Liver (tissue), 8 donors: ENCODE measurements at regions not wholly inside any gene's neighbourhood (a gene's known extent, or its start where the extent isn't known, plus 50 kb on each side); places are given as distances from the start of the nearest gene placed in this dataset.

ENCODE experiments used
- DNase-seq: peaks from one replicate; pipeline ENCODE4 v3.0.0-alpha.2; 2017; ENCODE audit warnings: low spot score
- H3K27ac ChIP-seq, 2 donors: one replicate each; pipeline ENCODE4 v1.7.0; 2013; ENCODE audit warnings: inconsistent platforms in 2 of 2, low read length in 2 of 2, control low read depth in 1 of 2, low read depth in 1 of 2, mild to moderate bottlenecking in 1 of 2
- H3K27me3 ChIP-seq, 4 donors: one replicate each; pipeline versions ENCODE4 v1.6.1 to v1.7.0; 2013; ENCODE audit warnings: low read length in 3 of 4, inconsistent platforms in 1 of 4, mild to moderate bottlenecking in 1 of 4, moderate library complexity in 1 of 4; ENCODE audit not compliant: control insufficient read depth in 4 of 4, insufficient read depth in 4 of 4
- H3K36me3 ChIP-seq, 4 donors: one replicate each; pipeline versions ENCODE4 v1.6.1 to v1.7.0; 2013; ENCODE audit warnings: low read length in 3 of 4, mild to moderate bottlenecking in 3 of 4, low read depth in 1 of 4, moderate library complexity in 1 of 4; ENCODE audit not compliant: control insufficient read depth in 4 of 4, insufficient read depth in 3 of 4
- H3K4me1 ChIP-seq, 4 donors: one replicate each; pipeline versions ENCODE4 v1.6.1 to v1.7.0; 2013; ENCODE audit warnings: low read length in 3 of 4, mild to moderate bottlenecking in 3 of 4, moderate library complexity in 1 of 4; ENCODE audit not compliant: control insufficient read depth in 4 of 4, insufficient read depth in 4 of 4
- H3K4me3 ChIP-seq, 3 donors: one replicate each; pipeline versions ENCODE4 v1.6.1 to v1.7.0; 2013; ENCODE audit warnings: low read length in 3 of 3, control low read depth in 1 of 3, low read depth in 1 of 3, mild to moderate bottlenecking in 1 of 3
- H3K9ac ChIP-seq, 2 donors: one replicate each; pipeline ENCODE4 v1.7.0; 2013; ENCODE audit warnings: low read length in 2 of 2, mild to moderate bottlenecking in 2 of 2, moderate library complexity in 2 of 2, control low read depth in 1 of 2, low read depth in 1 of 2
- H3K9me3 ChIP-seq, 4 donors: one replicate each; pipeline versions ENCODE4 v1.6.1 to v1.7.0; 2013; ENCODE audit warnings: low read length in 3 of 4; ENCODE audit not compliant: control insufficient read depth in 4 of 4
- FOXA1 ChIP-seq: IDR thresholded peaks from 2 replicates; pipeline ENCODE4 v1.6.1; 2016; ENCODE audit warnings: antibody characterized with exemption
- FOXA2 ChIP-seq: IDR thresholded peaks from 2 replicates; pipeline ENCODE4 v1.6.1; 2016; ENCODE audit warnings: antibody characterized with exemption
- GABPA ChIP-seq, 2 donors: IDR thresholded peaks in 1 of 2; conservative IDR thresholded peaks in 1 of 2; 2 replicates each; pipeline ENCODE4 v1.6.1; 2016; ENCODE audit warnings: antibody characterized with exemption in 2 of 2, mild to moderate bottlenecking in 1 of 2, moderate library complexity in 1 of 2
- HNF4A ChIP-seq, 2 donors: conservative IDR thresholded peaks; 2 replicates each; pipeline ENCODE4 v1.6.1; 2016; ENCODE audit warnings: antibody characterized with exemption in 2 of 2, mild to moderate bottlenecking in 2 of 2
- MAX ChIP-seq: IDR thresholded peaks from 2 replicates; pipeline ENCODE4 v1.6.1; 2016; ENCODE audit warnings: antibody characterized with exemption
- NR2F2 ChIP-seq: IDR thresholded peaks from 2 replicates; pipeline ENCODE4 v1.6.1; 2016; ENCODE audit warnings: antibody characterized with exemption
- REST ChIP-seq: IDR thresholded peaks from 2 replicates; pipeline ENCODE4 v1.6.1; 2016; ENCODE audit warnings: antibody characterized with exemption, mild to moderate bottlenecking
- RXRA ChIP-seq, 2 donors: IDR thresholded peaks; 2 replicates each; pipeline ENCODE4 v1.6.1; 2017 to 2018; ENCODE audit warnings: antibody characterized with exemption in 2 of 2, mild to moderate bottlenecking in 1 of 2
- SP1 ChIP-seq: IDR thresholded peaks from 2 replicates; pipeline ENCODE4 v1.6.1; 2018; ENCODE audit warnings: antibody characterized with exemption, mild to moderate bottlenecking
- TAF1 ChIP-seq: conservative IDR thresholded peaks from 2 replicates; pipeline ENCODE4 v1.6.1; 2016; ENCODE audit warnings: antibody characterized with exemption, mild to moderate bottlenecking
- YY1 ChIP-seq: IDR thresholded peaks from 2 replicates; pipeline ENCODE4 v1.6.1; 2016; ENCODE audit warnings: antibody characterized with exemption, mild to moderate bottlenecking
- WGBS: extraction: QIAGEN DNeasy Blood & Tissue Kit; methylation state at CpG from one replicate; pipeline ENCODE4 v1.1.7; 2013; 5-methylcytosine and 5-hydroxymethylcytosine counted together
- TF ChIP-seq, protein P1 (sequence below): IDR thresholded peaks from 2 replicates; pipeline ENCODE4 v1.6.1; 2016; ENCODE audit warnings: antibody characterized with exemption
- TF ChIP-seq, protein P2 (sequence below): fragments of 150-350 bp; IDR thresholded peaks from 2 replicates; pipeline ENCODE4 v1.5.1; 2017; ENCODE audit warnings: improper control_type of control experiment, low read depth, low read length; ENCODE audit not compliant: missing input control
- donor health status: healthy.
- donor health status: healthy.
- donor health status: healthy.
- donor health status: healthy.
- donor health status: healthy.

- no peaks in the 10 kb centered on the region for H3K9me3 ChIP-seq
- 30% methylated on average over 1 of the region's 1 CpG for WGBS
- H3K9ac ChIP-seq = no peak overlapping the region
- no peaks in the 10 kb centered on the region for H3K36me3 ChIP-seq
- no peak overlapping the region for H3K4me3 ChIP-seq
- no peak for DNase-seq
- no peak overlapping the region for H3K27ac ChIP-seq
- TF ChIP-seq MAX (no peak), FOXA1 (no peak), HNF4A (conservative IDR thresholded peaks at IDR 0.05) (no peak), NR2F2 (no peak), FOXA2 (no peak), TAF1 (no peak), SP1 (no peak), RXRA (IDR thresholded peaks at IDR 0.05) (no peak), YY1 (no peak), GABPA (IDR thresholded peaks at IDR 0.05 in 1 of 2, conservative IDR thresholded peaks at IDR 0.05 in 1 of 2) (no peak), REST (no peak)
- TF ChIP-seq, protein P1, sequence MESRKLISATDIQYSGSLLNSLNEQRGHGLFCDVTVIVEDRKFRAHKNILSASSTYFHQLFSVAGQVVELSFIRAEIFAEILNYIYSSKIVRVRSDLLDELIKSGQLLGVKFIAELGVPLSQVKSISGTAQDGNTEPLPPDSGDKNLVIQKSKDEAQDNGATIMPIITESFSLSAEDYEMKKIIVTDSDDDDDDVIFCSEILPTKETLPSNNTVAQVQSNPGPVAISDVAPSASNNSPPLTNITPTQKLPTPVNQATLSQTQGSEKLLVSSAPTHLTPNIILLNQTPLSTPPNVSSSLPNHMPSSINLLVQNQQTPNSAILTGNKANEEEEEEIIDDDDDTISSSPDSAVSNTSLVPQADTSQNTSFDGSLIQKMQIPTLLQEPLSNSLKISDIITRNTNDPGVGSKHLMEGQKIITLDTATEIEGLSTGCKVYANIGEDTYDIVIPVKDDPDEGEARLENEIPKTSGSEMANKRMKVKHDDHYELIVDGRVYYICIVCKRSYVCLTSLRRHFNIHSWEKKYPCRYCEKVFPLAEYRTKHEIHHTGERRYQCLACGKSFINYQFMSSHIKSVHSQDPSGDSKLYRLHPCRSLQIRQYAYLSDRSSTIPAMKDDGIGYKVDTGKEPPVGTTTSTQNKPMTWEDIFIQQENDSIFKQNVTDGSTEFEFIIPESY = no peak
- TF ChIP-seq, protein P2, sequence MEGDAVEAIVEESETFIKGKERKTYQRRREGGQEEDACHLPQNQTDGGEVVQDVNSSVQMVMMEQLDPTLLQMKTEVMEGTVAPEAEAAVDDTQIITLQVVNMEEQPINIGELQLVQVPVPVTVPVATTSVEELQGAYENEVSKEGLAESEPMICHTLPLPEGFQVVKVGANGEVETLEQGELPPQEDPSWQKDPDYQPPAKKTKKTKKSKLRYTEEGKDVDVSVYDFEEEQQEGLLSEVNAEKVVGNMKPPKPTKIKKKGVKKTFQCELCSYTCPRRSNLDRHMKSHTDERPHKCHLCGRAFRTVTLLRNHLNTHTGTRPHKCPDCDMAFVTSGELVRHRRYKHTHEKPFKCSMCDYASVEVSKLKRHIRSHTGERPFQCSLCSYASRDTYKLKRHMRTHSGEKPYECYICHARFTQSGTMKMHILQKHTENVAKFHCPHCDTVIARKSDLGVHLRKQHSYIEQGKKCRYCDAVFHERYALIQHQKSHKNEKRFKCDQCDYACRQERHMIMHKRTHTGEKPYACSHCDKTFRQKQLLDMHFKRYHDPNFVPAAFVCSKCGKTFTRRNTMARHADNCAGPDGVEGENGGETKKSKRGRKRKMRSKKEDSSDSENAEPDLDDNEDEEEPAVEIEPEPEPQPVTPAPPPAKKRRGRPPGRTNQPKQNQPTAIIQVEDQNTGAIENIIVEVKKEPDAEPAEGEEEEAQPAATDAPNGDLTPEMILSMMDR = no peak
- H3K4me1 ChIP-seq = no peaks in the 10 kb centered on the region
- H3K27me3 ChIP-seq = no peaks in the 10 kb centered on the region
Measured at GRCh38 chrY:19899011-19899410, 154.5 kb upstream of the KDM5D start.

GRCh38 chrY:19892076-19892964 lies 147.8 kb upstream of the KDM5D start:
- Histone ChIP-seq H3K4me1 (no peaks in the 10 kb centered on the region), H3K9me3 (no peaks in the 10 kb centered on the region), H3K27ac (no peak overlapping the region), H3K36me3 (no peaks in the 10 kb centered on the region), H3K27me3 (no peaks in the 10 kb centered on the region), H3K4me3 (no peak overlapping the region), H3K9ac (no peak overlapping the region)
- TF ChIP-seq NR2F2 (no peak), RXRA (IDR thresholded peaks at IDR 0.05) (no peak), TAF1 (no peak)
- DNase-seq = no peak
- WGBS = 43% methylated on average over 4 of the region's 4 CpGs
